ENCODE measurements at regions not wholly inside any gene's neighbourhood (a gene's known extent, or its start where the extent isn't known, plus 50 kb on each side); places are given as distances from the start of the nearest gene placed in this dataset.

- no peak for TF ChIP-seq EP300 (IDR thresholded peaks at IDR 0.05)
- no peak for TF ChIP-seq CTCF (IDR thresholded peaks at IDR 0.05)
- TF ChIP-seq POLR2AphosphoS5 (IDR thresholded peaks at IDR 0.05), result no peak
These were observed 168.9 kb upstream of the NFIB start for GRCh38 chr9:14482856-14483255.
